Stimulated activated memory B cell treated with anti-CD40 and anti-IgM and Interleukin-4, amounts not matched to agents 10 μg/mL and 1 μg/mL and 100 μg/mL, for 72 hours (primary cell): ENCODE measurements at regions not wholly inside any gene's neighbourhood (a gene's known extent, or its start where the extent isn't known, plus 50 kb on each side); places are given as distances from the start of the nearest gene placed in this dataset.

Source experiments
- ATAC-seq: fragments of 150-1000 bp; cut with Tn5 transposase; 2 replicates; pipeline ENCODE4 v1.10.0; 2021
- H3K27ac Mint-ChIP-seq: one replicate; pipeline ENCODE4 v1.8.0; 2022; ENCODE audit warnings: mild to moderate bottlenecking, mixed read lengths
- H3K27me3 Mint-ChIP-seq: one replicate; pipeline ENCODE4 v1.8.0; 2022; ENCODE audit warnings: mixed read lengths
- H3K36me3 Mint-ChIP-seq: one replicate; pipeline ENCODE4 v1.8.0; 2022; ENCODE audit warnings: mixed read lengths
- H3K4me1 Mint-ChIP-seq: one replicate; pipeline ENCODE4 v1.8.0; 2022; ENCODE audit warnings: mixed read lengths
- H3K4me3 Mint-ChIP-seq: one replicate; pipeline ENCODE4 v1.8.0; 2022; ENCODE audit warnings: mild to moderate bottlenecking, moderate library complexity, mixed read lengths
- H3K9me3 Mint-ChIP-seq: one replicate; pipeline ENCODE4 v1.8.0; 2022; ENCODE audit warnings: mixed read lengths

GRCh38 chr19:31674503-31675192 is 325.4 kb upstream of the TSHZ3 start:
- no peak for ATAC-seq
- H3K9me3 Mint-ChIP-seq: peaks cover 26% of the 10 kb centered on the region
- H3K36me3 Mint-ChIP-seq: no peaks in the 10 kb centered on the region
- H3K4me1 Mint-ChIP-seq: no peaks in the 10 kb centered on the region
- H3K4me3 Mint-ChIP-seq: no peak overlapping the region
- no peaks in the 10 kb centered on the region for H3K27me3 Mint-ChIP-seq
- H3K27ac Mint-ChIP-seq: no peak overlapping the region

GRCh38 chr19:31675193-31675913 is 326.1 kb upstream of the TSHZ3 start:
- H3K4me1 Mint-ChIP-seq: no peaks in the 10 kb centered on the region
- H3K27ac Mint-ChIP-seq: no peak overlapping the region
- no peaks in the 10 kb centered on the region for H3K36me3 Mint-ChIP-seq
- no peak for ATAC-seq
- H3K4me3 Mint-ChIP-seq: no peak overlapping the region
- no peaks in the 10 kb centered on the region for H3K27me3 Mint-ChIP-seq
- H3K9me3 Mint-ChIP-seq: peaks cover 25% of the 10 kb centered on the region

DNA sequence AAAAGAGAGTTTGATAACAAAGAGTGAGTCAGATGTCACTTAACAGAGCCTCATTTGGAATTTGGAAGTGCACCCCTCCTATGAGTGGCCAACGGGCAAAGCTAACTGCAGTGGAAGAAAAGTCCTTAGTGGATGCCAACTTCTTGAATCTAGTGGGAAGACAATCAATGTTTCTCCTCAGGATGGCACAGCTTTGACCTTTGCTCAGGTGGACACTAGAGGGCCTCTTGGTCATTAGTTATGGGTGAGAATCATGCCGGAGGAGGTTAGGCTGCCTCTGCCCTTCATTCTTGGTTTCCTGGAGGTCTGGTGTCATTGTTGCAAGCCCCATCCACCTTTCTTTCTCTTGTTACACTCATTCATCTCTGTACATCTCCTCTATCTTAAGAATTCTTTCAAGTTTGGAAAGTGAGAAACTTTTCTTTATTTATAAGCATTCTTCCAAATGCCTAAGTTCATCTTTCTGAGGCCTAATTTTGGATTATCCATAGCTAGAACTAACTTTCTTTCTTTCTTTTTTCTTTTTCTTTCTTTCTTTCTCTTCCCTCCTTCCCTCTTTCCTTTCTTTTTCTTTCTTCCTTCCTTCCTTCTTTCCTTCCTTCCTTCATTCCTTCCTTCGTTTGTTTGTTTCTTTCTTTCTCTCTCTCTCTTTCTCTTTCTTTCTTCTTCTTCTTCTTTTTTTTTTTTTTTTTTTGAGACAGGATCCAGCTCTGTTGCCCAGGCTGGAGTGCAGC is 327.2 kb upstream of the TSHZ3 start:
- H3K4me3 Mint-ChIP-seq: no peak overlapping the region
- ATAC-seq: no peak
- no peak overlapping the region for H3K27ac Mint-ChIP-seq
- H3K9me3 Mint-ChIP-seq: peaks cover 27% of the 10 kb centered on the region
- no peaks in the 10 kb centered on the region for H3K36me3 Mint-ChIP-seq
- no peaks in the 10 kb centered on the region for H3K27me3 Mint-ChIP-seq
- H3K4me1 Mint-ChIP-seq: no peaks in the 10 kb centered on the region

GRCh38 chr19:31678421-31678820 is 329.2 kb upstream of the TSHZ3 start:
- Mint-ChIP-seq H3K4me1 (no peaks in the 10 kb centered on the region), H3K27ac (no peak overlapping the region), H3K27me3 (no peaks in the 10 kb centered on the region), H3K9me3 (peaks cover 27% of the 10 kb centered on the region), H3K36me3 (no peaks in the 10 kb centered on the region), H3K4me3 (no peak overlapping the region)
- no peak for ATAC-seq

- H3K4me1 Mint-ChIP-seq: no peaks in the 10 kb centered on the region
- no peak overlapping the region for H3K4me3 Mint-ChIP-seq
- H3K27ac Mint-ChIP-seq: no peak overlapping the region
- H3K9me3 Mint-ChIP-seq: peaks cover 29% of the 10 kb centered on the region
- ATAC-seq: no peak
- H3K27me3 Mint-ChIP-seq: no peaks in the 10 kb centered on the region
- H3K36me3 Mint-ChIP-seq: no peaks in the 10 kb centered on the region
Observed at GRCh38 chr19:31681121-31681520, 331.9 kb upstream of the TSHZ3 start.

DNA sequence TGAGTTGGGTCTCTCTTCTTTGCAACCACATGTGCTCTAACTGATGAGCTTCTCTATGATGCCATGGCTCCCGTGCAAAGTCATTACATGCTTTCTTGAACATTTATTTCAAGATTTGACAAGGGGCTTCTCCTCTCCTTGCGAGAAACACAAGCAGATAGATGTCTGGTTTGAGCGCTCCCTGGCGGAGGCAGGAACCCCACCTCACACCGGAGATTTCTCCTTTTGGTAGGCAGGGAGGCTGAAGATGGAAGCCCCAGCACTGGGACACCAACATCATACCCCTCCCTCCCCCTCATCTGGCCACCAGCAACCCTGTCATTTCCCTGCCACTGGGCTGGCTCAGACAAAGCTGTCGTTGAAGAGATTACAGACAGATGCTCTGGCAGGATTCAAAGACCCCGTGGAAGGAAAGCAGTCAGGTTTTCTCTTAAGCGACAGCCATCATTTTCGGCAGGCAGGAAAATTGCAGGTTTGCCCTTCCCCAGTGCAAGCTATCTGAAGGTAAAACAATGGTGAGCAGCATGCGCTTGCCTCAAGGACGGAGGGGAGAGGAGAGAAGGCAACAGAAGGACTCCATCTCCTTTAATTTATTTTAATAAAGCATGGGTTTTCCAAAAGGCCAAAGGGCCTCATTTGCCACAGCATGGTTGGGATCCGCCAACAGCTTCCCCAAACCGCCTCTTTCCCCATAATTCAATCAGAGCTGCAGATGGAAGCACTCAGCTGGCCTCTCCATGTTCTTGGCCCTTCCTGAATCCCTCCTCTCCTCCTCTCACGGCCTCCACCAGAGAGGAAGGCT is 344.1 kb upstream of the TSHZ3 start:
- Mint-ChIP-seq H3K9me3 (peaks cover 10% of the 10 kb centered on the region), H3K4me3 (no peak overlapping the region), H3K27ac (no peak overlapping the region), H3K36me3 (no peaks in the 10 kb centered on the region), H3K4me1 (no peaks in the 10 kb centered on the region), H3K27me3 (no peaks in the 10 kb centered on the region)
- no peak for ATAC-seq

- Mint-ChIP-seq H3K36me3 (no peaks in the 10 kb centered on the region), H3K4me3 (no peak overlapping the region), H3K9me3 (peaks cover 11% of the 10 kb centered on the region), H3K27me3 (no peaks in the 10 kb centered on the region), H3K4me1 (no peaks in the 10 kb centered on the region), H3K27ac (no peak overlapping the region)
- ATAC-seq: no peak
Observed at GRCh38 chr19:31693933-31694269, 344.7 kb upstream of the TSHZ3 start.

DNA sequence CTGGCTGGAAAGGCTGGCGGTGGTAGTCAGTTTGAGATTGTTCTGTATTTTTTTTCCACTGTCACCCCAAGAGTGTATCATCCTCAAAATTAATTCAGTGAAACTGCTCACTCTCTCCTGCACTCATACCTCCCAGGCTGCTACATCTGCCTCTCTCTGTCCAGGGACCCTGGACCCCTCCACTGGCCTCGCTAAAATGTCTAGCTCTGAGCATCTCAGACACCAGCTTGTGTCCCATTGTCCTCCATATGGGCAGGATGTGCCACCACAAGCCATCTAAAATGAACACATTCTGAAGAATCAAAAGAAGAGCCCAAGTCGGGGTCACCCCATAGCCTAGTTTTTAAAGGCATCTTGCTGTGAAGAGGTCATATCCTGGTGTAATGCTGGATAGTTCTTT is 345.5 kb upstream of the TSHZ3 start:
- H3K27me3 Mint-ChIP-seq: no peaks in the 10 kb centered on the region
- H3K9me3 Mint-ChIP-seq: peaks cover 7% of the 10 kb centered on the region
- H3K4me3 Mint-ChIP-seq: no peak overlapping the region
- ATAC-seq: no peak
- no peak overlapping the region for H3K27ac Mint-ChIP-seq
- no peaks in the 10 kb centered on the region for H3K36me3 Mint-ChIP-seq
- H3K4me1 Mint-ChIP-seq: no peaks in the 10 kb centered on the region

- Mint-ChIP-seq H3K9me3 (peaks cover 18% of the 10 kb centered on the region), H3K27me3 (no peaks in the 10 kb centered on the region), H3K27ac (no peak overlapping the region), H3K36me3 (no peaks in the 10 kb centered on the region), H3K4me1 (no peaks in the 10 kb centered on the region), H3K4me3 (no peak overlapping the region)
- ATAC-seq: no peak
Observed at GRCh38 chr19:31699421-31699820, 350.2 kb upstream of the TSHZ3 start.

- Mint-ChIP-seq H3K27ac (no peak overlapping the region), H3K27me3 (no peaks in the 10 kb centered on the region), H3K4me3 (no peak overlapping the region), H3K36me3 (no peaks in the 10 kb centered on the region), H3K4me1 (no peaks in the 10 kb centered on the region), H3K9me3 (peaks cover 18% of the 10 kb centered on the region)
- no peak for ATAC-seq
Observed at GRCh38 chr19:31701146-31701545, 351.9 kb upstream of the TSHZ3 start.

DNA sequence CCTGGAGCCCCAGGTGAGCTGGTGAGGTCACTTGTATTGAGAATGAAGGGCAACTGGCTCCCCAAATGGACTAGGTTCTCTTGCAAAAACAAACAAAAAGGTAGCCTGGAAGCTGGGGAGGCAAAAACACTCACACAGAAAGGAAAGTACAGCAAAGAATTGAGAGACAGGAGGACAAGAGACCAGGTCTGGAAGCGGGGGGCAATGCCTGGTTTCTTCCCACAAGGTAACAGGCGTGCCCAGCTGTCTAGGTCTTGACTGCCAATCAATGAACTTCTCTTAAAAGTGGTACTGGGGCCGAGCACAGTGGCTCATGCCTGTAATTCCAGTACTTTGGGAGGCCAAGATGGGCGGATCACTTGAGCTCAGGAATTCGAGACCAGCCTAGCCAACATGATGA is 356.4 kb upstream of the TSHZ3 start:
- Mint-ChIP-seq H3K4me3 (no peak overlapping the region), H3K36me3 (no peaks in the 10 kb centered on the region), H3K27ac (no peak overlapping the region), H3K27me3 (no peaks in the 10 kb centered on the region), H3K9me3 (peaks cover 13% of the 10 kb centered on the region), H3K4me1 (no peaks in the 10 kb centered on the region)
- ATAC-seq: no peak

DNA sequence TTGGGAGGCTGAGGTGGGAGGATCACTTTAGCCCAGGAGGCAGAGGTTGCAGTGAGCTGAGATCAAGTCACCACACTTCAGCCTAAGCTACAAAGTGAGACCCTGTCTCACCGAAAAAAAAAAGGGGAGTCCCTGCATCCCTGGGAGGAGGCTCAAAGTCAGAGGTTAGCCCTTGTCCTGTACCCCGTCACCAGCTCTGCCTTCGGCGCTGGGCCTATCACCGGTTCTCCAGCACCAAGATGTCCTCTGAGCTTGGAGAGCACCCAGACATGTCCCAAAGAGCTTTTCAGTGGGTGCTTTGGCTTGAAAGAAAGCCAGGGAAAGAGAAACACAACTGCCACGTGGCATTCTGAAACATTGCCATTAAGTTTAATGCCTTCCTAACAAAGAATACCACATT is 356.9 kb upstream of the TSHZ3 start:
- Mint-ChIP-seq H3K9me3 (peaks cover 13% of the 10 kb centered on the region), H3K4me1 (no peaks in the 10 kb centered on the region), H3K36me3 (no peaks in the 10 kb centered on the region), H3K27me3 (no peaks in the 10 kb centered on the region), H3K27ac (no peak overlapping the region), H3K4me3 (no peak overlapping the region)
- no peak for ATAC-seq

DNA sequence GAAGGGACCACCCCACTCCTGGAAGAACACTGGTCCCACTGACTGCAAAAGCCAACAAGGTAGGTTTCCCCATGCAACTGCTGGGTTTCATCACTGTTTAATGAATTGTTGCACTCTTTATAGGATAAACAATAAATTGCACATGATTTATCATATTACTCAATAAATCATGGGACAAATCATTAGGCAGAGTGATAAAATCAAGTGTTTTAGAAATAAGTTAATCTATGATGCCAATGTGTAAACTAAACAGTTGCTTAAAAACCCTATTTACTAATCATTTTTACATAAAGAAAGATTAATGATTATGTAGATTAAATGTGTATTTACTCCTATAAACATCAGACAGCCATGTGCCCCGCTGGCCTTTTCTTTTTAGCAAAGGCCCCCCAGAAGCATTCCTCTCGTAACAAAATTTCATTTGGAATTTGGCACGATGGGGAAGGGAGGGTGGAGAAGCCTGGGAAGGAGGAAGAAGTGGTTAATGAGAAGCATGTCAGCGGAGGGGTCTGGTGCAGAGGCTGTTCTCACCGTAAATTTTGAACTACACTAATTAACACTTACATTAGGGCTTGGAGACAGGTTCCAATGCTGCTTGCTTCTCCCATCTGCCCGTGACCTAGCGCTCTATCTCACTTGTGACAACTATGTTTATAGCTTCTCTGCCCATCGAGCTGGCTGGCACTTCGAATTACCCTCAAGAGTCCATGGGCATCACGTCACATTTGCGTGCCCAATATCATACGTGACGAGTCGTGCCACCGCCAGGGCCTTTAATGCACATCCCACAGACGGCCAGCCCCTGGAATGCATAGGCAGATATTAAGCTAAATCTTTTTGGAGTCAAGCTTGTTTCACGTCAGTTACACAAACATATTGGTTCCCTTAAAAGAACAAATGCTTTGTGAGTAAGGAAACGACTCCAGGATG is 357.7 kb upstream of the TSHZ3 start:
- Mint-ChIP-seq H3K4me3 (no peak overlapping the region), H3K27me3 (no peaks in the 10 kb centered on the region)
- ATAC-seq: no peak

GRCh38 chr19:31708520-31708919 is 359.3 kb upstream of the TSHZ3 start:
- H3K9me3 Mint-ChIP-seq: peaks cover 7% of the 10 kb centered on the region
- H3K4me1 Mint-ChIP-seq: no peaks in the 10 kb centered on the region
- H3K36me3 Mint-ChIP-seq: no peaks in the 10 kb centered on the region
- no peak for ATAC-seq
- H3K27me3 Mint-ChIP-seq: no peaks in the 10 kb centered on the region
- H3K4me3 Mint-ChIP-seq: no peak overlapping the region
- no peak overlapping the region for H3K27ac Mint-ChIP-seq

More for the DNA sequence above, 357.7 kb upstream of the TSHZ3 start:
- Mint-ChIP-seq H3K9me3 (peaks cover 15% of the 10 kb centered on the region), H3K36me3 (no peaks in the 10 kb centered on the region), H3K27ac (no peak overlapping the region), H3K4me1 (no peaks in the 10 kb centered on the region)
